Uterus (tissue), 2 donors: ENCODE measurements at regions not wholly inside any gene's neighbourhood (a gene's known extent, or its start where the extent isn't known, plus 50 kb on each side); places are given as distances from the start of the nearest gene placed in this dataset.

Source experiments
- CTCF ChIP-seq, 4 experiments: fragments of 200-600 bp in 2 of 4; fragments of 450-650 bp in 2 of 4; sonication (generic) in 2 of 4; IDR thresholded peaks; one replicate each; pipeline ENCODE4 v1.5.1; 2016 to 2019; ENCODE audit warnings: antibody characterized with exemption in 4 of 4, mild to moderate bottlenecking in 2 of 4, moderate library complexity in 1 of 4
- POLR2A ChIP-seq, 2 donors: fragments of 450-650 bp; IDR thresholded peaks; one replicate each; pipeline ENCODE4 v1.6.1; 2016; ENCODE audit warnings: antibody characterized with exemption in 2 of 2, mild to moderate bottlenecking in 1 of 2, moderate library complexity in 1 of 2

- TF ChIP-seq CTCF (IDR thresholded peaks at IDR 0.05), result no peak
- no peak for TF ChIP-seq POLR2A (IDR thresholded peaks at IDR 0.05)
Measured at GRCh38 chr1:38394303-38394702, 347.7 kb upstream of the POU3F1 start.
